GM18511 (cell line): ENCODE measurements at regions not wholly inside any gene's neighbourhood (a gene's known extent, or its start where the extent isn't known, plus 50 kb on each side); places are given as distances from the start of the nearest gene placed in this dataset.

Source experiments
- ATAC-seq: cut with Tn5 transposase; IDR thresholded peaks from one replicate; pipeline ENCODE4 v1.9.1; 2021; ENCODE audit warnings: mild to moderate bottlenecking, moderate library complexity; ENCODE audit not compliant: unreplicated experiment

GRCh38 chr18:77501266-77501665, 251.6 kb downstream of the GALR1 start:
- no peak for ATAC-seq

- ATAC-seq = no peak
Observed at GRCh38 chr18:77505499-77505898, 255.9 kb downstream of the GALR1 start.

GRCh38 chr18:77512152-77512551, 262.5 kb downstream of the GALR1 start:
- ATAC-seq = no peak

GRCh38 chr18:77517901-77518300, 268.3 kb downstream of the GALR1 start:
- no peak for ATAC-seq

GRCh38 chr18:77520767-77521166, 271.1 kb downstream of the GALR1 start:
- no peak for ATAC-seq

GRCh38 chr18:77522051-77522675, 272.5 kb downstream of the GALR1 start:
- no peak for ATAC-seq

- no peak for ATAC-seq
Observed at GRCh38 chr18:77524909-77525308, 275.3 kb downstream of the GALR1 start.

GRCh38 chr18:77526962-77527361, 277.3 kb downstream of the GALR1 start:
- ATAC-seq = no peak

- no peak for ATAC-seq
Observed at GRCh38 chr18:77528872-77529271, 279.2 kb downstream of the GALR1 start.

- ATAC-seq = no peak
Observed at GRCh38 chr18:77529492-77530176, 280.0 kb downstream of the GALR1 start.

GRCh38 chr18:77530732-77531131, 281.1 kb downstream of the GALR1 start:
- no peak for ATAC-seq

GRCh38 chr18:77539860-77540259, 290.2 kb downstream of the GALR1 start:
- no peak for ATAC-seq

- ATAC-seq = no peak
Observed at GRCh38 chr18:77544792-77545191, 295.1 kb downstream of the GALR1 start.

GRCh38 chr18:77547757-77548156, 298.1 kb downstream of the GALR1 start:
- no peak for ATAC-seq

GRCh38 chr18:77548790-77549420, 299.3 kb downstream of the GALR1 start:
- no peak for ATAC-seq

GRCh38 chr18:77550625-77551024, 301.0 kb downstream of the GALR1 start:
- no peak for ATAC-seq

GRCh38 chr18:77551055-77551454, 301.4 kb downstream of the GALR1 start:
- no peak for ATAC-seq

- no peak for ATAC-seq
Observed at GRCh38 chr18:77552945-77553344, 303.3 kb downstream of the GALR1 start.

GRCh38 chr18:77554061-77554460, 304.4 kb downstream of the GALR1 start:
- ATAC-seq = no peak

- no peak for ATAC-seq
Observed at GRCh38 chr18:77557046-77557587, 307.5 kb downstream of the GALR1 start.

- no peak for ATAC-seq
Observed at GRCh38 chr18:77559274-77559910, 309.7 kb downstream of the GALR1 start.
